ENCODE measurements at regions not wholly inside any gene's neighbourhood (a gene's known extent, or its start where the extent isn't known, plus 50 kb on each side); places are given as distances from the start of the nearest gene placed in this dataset.

DNA sequence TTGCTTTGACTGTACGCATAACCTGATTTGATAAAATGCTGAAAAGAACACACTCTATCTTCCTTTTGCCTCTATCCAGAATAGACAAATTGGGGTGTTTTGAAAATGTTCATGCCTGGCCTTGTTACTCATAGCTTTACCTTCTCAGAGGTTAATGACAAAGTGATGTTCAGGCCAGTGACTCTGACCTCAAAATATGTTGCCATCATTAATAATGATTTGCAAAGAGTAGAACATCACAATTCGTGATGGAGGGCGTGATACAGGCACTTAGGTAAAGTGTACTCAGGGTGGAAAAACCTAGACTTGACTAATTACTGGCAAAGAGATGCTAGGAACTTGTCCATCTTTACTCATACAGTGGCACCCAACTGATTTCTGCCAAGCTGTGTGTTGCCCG, 656.6 kb upstream of the SOX9 start:
- H3K4me1 ChIP-seq (ENCODE audit: control insufficient read depth in 1 of 2, insufficient read depth in 1 of 2, low read depth in 1 of 2, low read length in 1 of 2): no peaks in the 10 kb centered on the region
- H3K36me3 ChIP-seq: no peaks in the 10 kb centered on the region
- H3K27me3 ChIP-seq: no peaks in the 10 kb centered on the region
- H3K9me3 ChIP-seq: no peaks in the 10 kb centered on the region
- no peak for TF ChIP-seq CTCF (IDR thresholded peaks at IDR 0.05)
- H3K27ac ChIP-seq: no peak overlapping the region
- no peak overlapping the region for H3K4me3 ChIP-seq (ENCODE audit: low read depth in 1 of 2, low read length in 1 of 2)

DNA sequence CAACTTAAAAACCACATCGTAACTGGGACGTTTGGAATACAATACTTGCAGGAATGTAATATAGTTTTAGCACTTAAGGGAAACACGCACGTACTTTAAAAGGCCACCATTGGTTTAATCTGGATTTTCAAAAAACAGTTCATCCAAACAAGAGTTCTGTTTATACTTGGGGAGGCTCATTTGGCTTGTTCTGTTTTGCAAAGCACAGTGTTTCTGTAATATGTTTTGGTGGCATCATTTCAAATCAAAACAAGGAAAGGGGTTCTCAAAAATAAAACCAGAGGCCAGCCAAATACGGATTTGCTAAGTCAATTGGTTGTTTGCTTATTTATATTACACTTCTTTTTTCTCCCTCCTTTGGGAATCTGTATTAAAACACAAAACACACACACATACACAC, 656.1 kb upstream of the SOX9 start:
- H3K36me3 ChIP-seq: no peaks in the 10 kb centered on the region
- H3K9me3 ChIP-seq: no peaks in the 10 kb centered on the region
- no peak overlapping the region for H3K4me3 ChIP-seq (ENCODE audit: low read depth in 1 of 2, low read length in 1 of 2)
- no peaks in the 10 kb centered on the region for H3K4me1 ChIP-seq (ENCODE audit: control insufficient read depth in 1 of 2, insufficient read depth in 1 of 2, low read depth in 1 of 2, low read length in 1 of 2)
- H3K27me3 ChIP-seq: no peaks in the 10 kb centered on the region
- no peak for TF ChIP-seq CTCF (IDR thresholded peaks at IDR 0.05)
- H3K27ac ChIP-seq: no peak overlapping the region

- Histone ChIP-seq H3K27ac (no peak overlapping the region), H3K27me3 (no peaks in the 10 kb centered on the region), H3K4me1 (ENCODE audit: control insufficient read depth in 1 of 2, insufficient read depth in 1 of 2, low read depth in 1 of 2, low read length in 1 of 2) (no peaks in the 10 kb centered on the region), H3K4me3 (ENCODE audit: low read depth in 1 of 2, low read length in 1 of 2) (no peak overlapping the region), H3K36me3 (no peaks in the 10 kb centered on the region), H3K9me3 (no peaks in the 10 kb centered on the region)
- no peak for TF ChIP-seq CTCF (IDR thresholded peaks at IDR 0.05)
These were observed 653.1 kb upstream of the SOX9 start for GRCh38 chr17:71467719-71468118.

- H3K27ac ChIP-seq: no peak overlapping the region
- H3K27me3 ChIP-seq: no peaks in the 10 kb centered on the region
- H3K9me3 ChIP-seq: no peaks in the 10 kb centered on the region
- H3K36me3 ChIP-seq: no peaks in the 10 kb centered on the region
- no peak overlapping the region for H3K4me3 ChIP-seq (ENCODE audit: low read depth in 1 of 2, low read length in 1 of 2)
- no peak for TF ChIP-seq CTCF (IDR thresholded peaks at IDR 0.05)
- H3K4me1 ChIP-seq (ENCODE audit: control insufficient read depth in 1 of 2, insufficient read depth in 1 of 2, low read depth in 1 of 2, low read length in 1 of 2): no peaks in the 10 kb centered on the region
These were observed 650.8 kb upstream of the SOX9 start for GRCh38 chr17:71470062-71470461.

DNA sequence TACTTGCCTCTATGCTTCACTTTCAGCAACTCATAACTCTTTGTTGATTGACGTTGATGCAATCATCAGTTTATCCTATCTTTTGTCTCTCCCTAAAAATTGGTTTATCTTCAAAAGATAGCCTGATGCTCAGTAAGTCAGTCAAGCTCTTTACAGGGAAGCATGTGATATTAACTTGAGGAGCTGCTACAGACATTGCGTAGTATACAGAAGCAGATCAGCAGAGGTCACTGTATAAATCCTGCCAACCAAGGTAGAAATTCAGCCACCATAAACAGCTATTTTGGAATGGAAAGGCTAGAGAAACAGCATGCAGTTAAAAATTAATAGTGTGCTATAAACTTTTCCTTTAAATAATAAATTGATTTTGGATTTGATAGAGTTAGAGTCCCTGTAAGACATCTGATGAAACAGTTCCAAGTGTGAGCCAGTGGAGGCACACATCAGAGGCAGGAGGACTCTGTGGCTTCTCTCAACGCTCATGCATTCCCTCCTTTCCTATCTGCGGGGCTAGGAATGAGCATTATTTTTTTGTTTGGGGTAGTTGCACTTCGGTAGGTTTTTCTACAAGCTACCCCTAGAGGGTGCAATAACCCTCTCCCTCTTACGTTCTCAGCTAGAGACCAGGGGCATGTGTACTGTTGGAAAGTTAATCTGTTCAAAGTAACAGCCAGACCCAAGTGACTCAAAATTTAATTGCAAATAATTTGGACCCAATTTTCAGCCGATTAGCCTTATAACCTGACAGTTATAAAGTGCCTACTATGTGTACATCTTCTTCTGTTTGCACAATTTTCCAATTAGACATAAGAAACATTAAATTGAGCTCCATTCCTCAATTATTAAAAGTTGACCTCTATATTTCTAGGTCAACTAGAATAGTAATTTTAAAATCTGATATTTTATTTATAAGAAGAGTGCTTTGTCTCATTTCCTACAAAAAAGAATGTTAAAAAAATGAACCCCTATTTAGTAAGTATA, 647.7 kb upstream of the SOX9 start:
- Histone ChIP-seq H3K9me3 (no peaks in the 10 kb centered on the region), H3K4me3 (ENCODE audit: low read depth in 1 of 2, low read length in 1 of 2) (no peak overlapping the region), H3K27ac (no peak overlapping the region), H3K4me1 (ENCODE audit: control insufficient read depth in 1 of 2, insufficient read depth in 1 of 2, low read depth in 1 of 2, low read length in 1 of 2) (no peaks in the 10 kb centered on the region), H3K27me3 (no peaks in the 10 kb centered on the region), H3K36me3 (no peaks in the 10 kb centered on the region)
- no peak for TF ChIP-seq CTCF (IDR thresholded peaks at IDR 0.05)
